CD4-positive, alpha-beta T cell treated with Interleukin-15 for 1 hour (primary cell): ENCODE measurements at regions not wholly inside any gene's neighbourhood (a gene's known extent, or its start where the extent isn't known, plus 50 kb on each side); places are given as distances from the start of the nearest gene placed in this dataset.
"Not testable (repeated sequence)": the region's sequence is repeated elsewhere in the genome, so short reads cannot be mapped to it uniquely, and the experiment has no call there.

Source experiments
- DNase-seq: peaks from one replicate; pipeline ENCODE4 v3.0.0-alpha.2; 2020

DNA sequence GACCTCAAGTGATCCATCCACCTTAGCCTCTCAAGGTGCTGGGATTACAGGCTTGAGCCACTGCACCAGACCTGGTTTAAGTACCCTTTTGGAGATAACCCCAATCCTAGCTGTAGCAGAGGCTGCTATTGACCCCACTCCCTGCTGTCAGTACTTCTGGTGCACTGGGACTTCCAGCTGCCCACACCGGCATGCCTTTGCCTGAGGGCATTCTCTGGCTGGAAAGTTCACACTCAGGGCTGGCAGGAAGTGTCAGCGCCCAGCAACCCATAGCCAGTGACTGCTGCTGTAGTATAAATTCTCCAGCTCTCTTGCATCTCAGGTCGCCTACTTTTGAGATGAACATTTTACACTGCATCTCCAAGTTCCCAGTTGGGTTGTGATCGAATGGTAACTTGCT lies 75.3 kb downstream of the UTRN start:
- DNase-seq = no peak

DNA sequence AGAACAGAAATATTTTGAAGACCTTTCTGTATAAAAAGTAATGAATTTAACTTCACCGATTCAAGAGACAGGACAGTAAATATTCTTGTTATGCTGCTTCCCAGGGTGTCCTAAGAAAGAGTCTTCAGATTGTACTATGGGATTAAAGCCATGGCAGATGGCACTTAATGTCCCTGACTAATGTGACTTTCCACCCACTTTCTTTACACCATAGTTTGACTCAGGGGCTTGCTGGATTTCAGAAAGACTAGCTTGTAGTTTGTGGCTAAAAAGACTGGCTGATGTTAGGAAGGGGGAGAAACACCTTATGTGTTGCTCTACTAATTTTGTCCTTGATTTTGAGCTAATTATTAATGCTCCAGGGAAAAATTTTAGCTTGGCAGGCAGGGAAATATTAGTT lies 75.9 kb downstream of the UTRN start:
- no peak for DNase-seq

DNA sequence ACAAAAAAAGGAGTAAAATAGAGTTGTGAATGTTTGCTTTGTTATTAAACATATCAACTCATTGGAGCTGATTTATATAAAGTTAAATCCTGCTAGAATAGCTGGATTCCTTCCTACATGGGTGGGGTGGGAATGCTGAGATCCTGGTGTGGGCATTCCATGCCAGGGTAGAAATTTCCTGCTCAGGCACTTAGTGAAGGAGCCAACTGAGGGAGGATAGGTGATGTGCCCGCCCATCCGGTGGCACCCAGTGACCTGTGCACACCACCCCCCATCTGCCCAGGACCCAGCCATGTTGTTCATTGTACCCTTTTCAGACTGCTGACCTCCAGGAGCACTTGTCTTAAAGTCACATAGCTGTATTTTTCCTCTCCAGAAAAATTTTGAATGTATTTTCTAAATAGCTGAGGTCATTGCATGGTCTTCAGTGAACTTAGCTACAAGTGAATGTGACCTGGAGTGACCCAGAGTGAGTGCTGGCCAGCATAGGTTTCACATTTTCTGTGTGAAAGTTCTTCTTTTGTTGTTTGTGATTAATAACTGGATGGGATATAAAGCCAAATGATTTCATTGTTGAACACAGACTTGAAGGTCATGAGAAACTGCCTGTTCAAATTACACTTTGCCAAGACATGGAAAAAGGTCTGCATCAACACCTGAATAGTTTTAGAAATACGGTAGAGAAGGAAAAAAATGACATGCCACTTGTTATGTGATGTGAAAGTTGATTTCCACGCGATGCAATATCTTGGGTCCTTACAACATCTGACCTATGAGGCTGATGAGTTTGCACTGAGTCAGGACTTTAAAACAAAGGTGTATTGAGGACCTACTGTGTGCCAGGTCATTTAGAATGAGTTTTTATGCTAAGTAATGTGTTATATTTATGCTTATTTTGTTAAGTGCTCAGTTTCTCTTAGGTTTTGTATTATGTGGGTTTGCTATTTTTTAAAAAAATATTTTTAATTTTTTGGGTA lies 77.2 kb downstream of the UTRN start:
- no peak for DNase-seq

DNA sequence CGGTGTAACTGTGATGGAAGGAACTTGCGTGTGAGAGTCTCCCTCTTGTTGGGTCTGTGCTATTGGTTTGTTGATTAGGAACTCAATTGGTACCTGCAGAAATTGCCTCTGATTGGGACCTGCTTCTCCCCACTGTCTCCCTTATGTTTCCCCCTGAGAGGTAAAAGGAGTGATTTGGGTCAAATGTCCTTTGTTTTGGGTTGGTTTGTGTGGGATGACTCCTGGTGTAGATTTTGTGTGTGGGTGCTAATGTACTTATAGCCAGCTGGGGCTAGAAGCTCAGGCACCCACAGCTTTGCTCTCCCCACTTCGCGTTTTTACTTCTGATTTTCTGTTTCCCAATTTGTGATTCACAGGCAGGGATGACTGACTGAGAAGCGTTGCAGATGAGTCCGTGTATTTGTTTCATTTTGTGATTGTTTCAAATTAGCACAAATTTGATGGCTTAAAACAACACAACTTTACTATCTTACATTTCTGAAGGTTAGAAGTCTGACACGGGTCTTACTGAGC lies 79.1 kb downstream of the UTRN start:
- no peak for DNase-seq

DNA sequence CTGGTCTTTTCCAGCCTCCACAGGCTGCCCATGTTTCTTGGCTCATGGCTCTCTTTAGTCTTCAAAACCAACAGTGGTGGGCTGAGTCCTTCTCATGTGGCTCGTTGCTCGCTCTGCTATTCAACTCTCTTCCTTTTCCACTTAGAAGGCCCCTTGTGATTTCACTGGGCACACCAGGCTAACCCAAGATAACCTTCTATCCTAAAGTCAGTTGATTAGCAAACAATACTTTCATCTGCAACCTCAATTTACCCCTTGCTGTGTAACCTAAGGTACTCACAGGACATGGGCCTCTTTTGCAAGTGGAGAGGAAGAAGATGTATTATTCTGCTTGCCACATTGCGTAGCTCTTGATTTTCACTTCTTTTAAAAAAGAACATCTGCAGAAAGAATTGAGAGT lies 79.6 kb downstream of the UTRN start:
- no peak for DNase-seq

DNA sequence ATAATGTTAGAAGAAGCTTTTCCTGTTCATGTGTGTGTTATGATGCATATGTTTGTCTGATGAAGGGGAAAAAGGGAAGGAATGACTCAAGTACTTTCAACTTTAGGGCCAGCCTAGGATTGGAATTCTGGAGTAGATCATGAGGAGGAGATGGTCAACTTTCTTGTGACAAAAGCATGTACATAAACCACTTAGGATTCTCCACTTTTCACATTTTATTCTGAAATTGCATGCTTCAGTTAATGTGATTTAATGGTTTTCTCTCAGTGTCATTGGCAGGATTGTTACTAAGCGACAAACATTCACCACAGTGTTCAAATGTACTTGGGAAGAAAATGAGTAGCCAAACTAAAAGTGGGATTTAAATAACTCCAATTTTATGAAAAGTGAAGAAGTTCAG lies 80.1 kb downstream of the UTRN start:
- no peak for DNase-seq

DNA sequence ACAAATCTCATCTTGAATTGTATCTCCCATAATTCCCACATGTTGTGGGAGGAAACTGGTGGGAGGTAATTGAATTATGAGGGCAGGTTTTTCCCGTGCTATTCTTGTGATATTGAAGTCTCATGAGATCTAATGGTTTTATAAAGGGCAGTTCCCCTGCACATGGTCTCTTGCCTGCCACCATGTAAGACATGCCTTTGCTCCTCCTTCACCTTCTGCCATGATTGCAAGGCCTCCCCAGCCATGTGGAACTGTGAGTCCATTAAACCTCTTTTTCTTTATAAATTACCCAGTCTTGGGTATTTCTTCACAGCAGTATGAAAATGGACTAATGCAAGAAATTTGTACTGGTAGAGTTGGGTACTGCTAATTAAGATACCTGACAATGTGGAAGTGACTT lies 84.6 kb downstream of the UTRN start:
- not testable (repeated sequence) for DNase-seq

DNA sequence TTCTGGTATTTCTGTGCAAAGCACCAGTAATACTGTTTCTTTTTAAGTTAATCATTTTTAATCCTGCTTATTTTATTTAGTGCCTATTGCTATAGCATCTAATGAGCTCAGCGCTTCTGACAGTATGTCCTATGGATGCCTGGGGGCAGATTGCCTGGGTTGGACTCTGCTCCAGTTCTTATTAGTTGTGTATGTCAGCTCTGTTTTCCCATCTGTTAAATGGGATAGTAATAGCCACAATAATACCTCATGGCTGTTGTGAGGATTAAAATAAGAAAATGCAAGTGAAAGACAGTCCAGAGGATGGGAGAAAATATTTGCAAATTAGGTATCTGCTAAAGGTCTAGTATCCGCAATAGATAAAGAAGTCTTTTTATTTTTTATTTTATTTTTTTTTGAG lies 87.0 kb downstream of the UTRN start:
- no peak for DNase-seq

DNA sequence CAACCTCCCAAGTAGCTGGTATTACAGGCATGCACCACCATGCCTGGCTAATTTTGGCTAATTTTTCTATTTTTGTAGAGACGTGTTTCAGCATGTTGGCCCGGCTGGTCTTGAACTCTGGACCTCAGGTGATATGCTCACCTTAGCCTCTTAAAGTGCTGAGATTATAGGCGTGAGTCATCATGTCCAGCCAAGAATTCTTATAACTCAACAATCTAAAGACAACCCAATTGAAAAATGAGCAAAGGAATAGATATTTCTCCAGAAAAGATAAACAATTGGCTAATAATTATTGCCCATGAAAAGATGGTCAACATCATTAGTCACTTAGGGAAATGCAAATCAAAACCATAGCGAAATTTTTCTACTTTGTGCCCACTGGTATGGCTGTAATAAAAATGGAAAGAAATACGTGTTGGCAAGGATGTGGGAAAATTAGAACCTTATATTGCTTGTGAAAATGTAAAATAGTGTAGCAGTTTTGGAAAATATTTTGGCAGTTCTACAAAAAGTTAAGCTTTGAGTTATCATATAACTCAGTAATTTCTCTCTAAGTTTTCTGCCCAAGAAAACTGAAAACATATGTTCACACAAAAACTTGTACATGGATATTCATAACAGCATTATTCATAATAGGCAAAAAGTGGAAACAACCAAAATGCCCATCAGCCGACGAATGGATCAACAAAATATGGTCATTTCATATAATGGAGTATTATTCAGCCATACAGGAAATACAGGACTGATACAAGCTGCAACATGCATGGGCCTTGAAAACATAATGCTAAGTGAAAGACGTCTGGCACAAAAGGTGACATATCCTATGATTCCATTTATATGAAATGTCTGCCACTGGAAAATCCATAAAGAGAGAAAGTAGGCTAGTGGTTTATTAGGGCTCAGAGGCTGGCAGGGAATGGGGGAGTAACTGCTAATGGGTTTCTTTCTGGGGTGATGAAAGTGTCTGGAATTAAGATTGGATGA lies 87.8 kb downstream of the UTRN start:
- no peak for DNase-seq

DNA sequence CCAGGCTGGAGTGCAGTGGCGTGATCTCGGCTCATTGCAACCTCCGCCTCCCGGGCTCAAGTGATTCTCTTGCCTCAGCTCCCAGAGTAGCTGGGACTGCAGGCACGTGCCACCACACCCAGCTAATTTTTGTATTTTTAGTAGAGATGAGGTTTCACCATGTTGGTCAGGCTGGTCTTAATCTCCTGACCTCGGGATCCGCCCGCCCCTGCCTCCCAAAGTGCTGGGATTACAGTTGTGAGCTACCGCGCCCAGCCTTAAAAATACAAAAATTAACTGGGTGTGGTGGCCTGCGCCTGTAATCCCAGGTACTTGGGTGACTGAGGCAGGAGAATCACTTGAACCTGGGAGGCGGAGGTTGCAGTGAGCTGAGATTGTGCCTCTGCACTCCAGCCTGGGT lies 89.4 kb downstream of the UTRN start:
- DNase-seq = not testable (repeated sequence)

DNA sequence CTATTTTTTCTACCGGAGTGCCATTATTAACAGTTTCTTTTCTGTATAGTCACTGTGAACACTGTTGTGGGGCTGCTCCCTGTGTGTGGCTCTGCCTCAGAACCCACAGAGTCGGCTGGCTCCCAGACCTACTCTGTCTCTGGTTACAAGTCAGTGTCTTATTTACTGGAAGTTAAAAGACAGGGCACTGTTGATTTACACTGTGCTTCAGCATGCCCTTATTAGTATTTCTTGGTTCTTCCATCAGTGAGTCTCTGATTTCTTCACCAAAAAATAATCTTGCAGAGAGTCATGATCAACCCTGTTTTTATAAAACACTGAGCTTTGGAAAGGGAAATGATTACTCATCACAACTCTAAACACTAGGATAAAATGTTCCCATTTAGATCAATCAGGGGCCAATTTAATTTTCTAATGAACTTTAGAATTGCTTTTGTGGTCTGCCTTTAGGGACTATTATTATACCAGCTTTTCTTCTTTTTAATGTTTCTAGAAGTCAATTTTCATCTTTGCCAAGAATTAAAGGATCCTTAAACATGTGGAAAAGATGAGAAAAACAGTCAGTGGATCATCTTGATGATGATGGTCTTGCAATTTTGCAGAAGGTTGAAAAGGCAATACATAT lies 92.6 kb downstream of the UTRN start:
- no peak for DNase-seq

DNA sequence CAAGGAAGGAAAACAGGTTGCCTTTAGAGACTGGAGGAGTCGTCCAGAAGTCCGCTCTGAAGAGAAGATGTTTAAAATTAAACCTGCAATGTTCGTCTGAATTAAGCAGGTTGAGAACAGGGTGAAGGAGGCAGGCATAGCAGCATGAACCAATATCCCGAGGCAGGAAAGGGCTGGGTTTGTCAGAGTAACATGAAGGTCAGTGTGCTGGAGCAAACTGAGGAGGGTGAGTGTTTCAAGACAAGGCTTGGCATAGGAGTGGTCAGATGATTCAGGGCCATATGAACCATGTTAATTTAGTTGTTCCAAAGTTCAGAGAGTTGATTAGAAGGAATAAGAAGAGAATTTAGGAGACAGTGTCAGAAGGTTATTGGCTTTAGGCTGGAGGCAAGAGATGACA lies 93.3 kb downstream of the UTRN start:
- DNase-seq = no peak

DNA sequence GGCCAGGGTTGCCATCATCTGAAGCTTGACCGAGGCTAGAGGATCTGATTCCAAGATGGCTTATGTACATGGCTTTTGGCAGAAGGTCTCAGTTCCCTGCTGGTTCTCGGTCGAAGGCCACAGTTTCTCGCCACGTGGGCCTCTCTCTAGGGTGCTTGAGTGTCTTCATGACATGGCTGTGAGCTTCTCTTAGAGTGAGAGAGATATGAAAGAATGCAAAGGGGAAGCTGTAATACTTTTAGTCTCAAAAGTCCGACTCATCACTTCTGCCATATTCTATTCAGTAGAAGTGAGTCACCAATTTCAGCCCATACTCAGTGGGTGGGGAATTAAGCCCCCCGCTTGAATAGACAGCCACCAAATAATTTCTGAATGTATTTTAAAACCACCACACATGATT lies 94.2 kb downstream of the UTRN start:
- DNase-seq = no peak

DNA sequence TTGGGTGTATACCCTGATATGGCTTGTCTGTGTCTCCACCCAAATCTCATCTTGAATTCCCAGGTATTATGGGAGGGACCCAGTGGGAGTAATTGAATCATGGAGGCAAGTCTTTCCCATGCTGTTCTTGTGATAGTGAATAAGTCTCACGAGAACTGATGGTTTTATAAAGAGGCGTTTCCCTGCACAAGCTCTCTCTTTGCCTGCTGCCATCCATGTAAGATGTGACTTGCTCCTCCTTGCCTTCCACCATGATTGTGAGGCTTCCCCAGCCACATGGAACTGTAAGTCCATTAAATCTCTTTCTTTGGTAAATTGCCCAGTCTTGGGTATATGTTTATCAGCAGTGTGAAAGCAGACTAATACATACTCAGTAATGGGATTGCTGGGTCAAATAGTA lies 96.4 kb downstream of the UTRN start:
- DNase-seq = not testable (repeated sequence)

DNA sequence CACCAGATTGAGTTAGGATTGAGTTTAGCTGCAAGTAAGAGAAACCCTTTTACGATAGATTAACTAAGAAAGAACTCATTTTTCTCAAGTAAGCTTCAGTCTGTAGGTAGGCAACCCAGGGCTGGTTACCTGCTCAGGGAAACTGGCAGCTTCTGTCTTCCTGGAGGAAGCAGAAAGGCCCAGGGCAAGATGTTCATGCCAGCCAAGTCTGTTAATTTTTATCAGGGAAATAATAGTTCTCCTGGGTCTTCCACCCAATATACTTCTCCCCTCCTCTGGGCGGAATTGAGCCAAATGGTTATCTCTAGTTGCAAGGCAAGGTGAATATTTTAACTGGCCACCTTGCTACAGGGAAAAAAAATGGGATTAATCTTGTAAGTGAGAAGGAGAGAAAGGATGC lies 98.2 kb downstream of the UTRN start:
- DNase-seq = no peak

DNA sequence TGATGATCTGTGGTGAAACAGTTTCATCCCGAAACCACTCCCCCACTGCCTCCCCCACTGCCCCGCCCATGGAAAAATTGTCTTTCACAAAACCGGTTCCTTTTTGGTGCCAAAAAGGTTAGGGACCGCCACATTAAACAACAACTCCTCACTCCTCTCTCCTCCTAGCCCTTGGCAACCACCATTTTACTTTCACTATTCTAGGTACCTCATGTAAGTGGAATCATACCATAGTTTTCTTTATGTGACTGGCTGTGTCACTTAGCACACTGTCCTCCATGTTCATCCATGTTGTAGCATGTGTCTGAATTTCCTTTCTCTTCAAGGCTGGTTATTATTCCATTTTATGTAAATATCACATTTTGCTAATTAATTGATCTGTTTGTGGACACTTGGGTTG lies 99.3 kb downstream of the UTRN start:
- no peak for DNase-seq

DNA sequence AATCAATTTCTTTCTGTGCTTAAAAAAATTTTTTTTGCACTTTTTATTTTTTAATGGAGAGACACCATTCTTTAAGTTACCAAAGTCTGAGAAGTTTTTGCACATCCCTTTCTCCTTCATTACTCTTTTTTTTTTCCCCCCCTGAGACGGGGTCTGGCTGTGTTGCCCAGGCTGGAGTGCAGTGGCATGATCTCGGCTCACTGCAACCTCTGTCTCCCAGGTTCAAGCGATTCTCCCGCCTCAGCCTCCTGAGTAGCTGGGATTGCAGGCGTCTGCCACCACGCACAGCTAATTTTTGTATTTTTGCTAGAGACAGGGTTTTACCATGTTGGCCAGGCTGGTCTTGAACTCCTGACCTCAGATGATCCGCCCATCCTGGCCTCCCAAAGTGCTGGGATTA lies 104.3 kb downstream of the UTRN start:
- not testable (repeated sequence) for DNase-seq

DNA sequence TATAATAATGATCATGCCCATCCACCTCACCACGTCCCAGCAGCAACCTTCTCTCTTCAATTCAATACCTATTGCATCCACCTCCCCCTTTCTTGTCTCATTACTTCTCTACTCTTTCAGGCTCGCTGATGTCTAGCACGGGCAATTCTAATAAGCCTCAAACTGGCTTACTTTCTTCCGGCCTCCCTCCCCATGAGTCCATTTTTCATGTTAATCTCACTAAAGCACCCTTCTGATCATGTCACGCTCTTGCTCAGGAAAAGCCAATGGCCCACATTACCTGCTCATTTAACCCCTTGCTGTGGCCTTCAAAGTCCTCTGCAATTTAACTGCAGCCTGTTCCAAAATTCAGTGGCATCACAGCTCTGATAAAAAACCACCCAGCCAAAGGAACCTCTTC lies 105.1 kb downstream of the UTRN start:
- no peak for DNase-seq

DNA sequence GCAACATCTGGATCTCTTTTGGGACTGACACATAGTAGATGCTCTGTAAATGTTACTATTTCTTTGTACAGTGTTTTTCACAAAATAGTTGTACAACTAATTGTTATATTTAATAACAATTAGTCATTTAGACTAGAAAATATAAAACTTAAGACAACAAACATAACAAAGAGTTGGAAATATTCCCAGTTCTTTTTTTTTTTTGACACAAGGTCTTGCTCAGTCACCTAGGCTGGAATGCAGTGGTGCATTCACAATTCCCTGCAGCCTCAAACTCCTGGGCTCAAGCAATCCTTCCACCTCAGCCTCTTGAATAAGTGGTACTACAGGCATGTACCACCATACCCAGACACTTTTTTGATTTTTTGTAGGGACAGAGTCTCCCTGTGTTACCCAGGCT lies 105.8 kb downstream of the UTRN start:
- no peak for DNase-seq

DNA sequence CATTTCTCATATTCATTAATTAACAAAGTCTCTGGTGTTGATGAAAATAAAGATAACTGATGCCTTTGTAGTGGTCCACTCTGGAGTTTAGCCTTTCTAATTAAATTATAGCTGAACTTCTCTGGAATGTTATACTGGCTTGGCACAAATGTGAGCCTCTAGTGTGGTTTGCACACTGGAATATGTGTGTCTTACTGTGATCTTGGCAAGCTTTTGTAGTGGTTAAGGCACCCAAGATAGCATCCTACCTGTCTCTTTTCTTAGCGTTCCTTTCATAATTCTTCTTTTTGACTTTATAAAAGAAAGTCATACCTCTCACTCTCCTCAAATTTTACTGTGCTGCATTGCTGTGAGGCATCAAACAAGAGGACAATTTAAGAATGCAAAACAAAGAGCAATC lies 107.4 kb downstream of the UTRN start:
- DNase-seq = no peak

DNA sequence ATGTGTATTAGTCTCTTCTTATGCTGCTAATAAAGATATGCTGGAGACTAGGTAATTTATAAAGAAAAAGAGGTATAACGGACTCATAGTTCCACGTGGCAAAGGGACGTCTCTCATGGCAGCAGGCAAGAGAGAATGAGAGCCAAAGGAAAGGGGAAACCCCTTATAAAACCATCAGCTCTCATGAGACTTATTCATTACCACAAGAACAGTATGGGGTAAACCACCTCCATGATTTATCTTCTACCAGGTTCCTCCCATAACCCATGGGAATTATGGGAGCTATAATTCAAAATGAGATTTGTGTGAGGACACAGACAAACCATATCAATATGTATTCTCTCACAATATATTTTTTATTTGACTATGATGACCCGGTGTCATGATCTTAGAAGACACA lies 109.1 kb downstream of the UTRN start:
- no peak for DNase-seq

DNA sequence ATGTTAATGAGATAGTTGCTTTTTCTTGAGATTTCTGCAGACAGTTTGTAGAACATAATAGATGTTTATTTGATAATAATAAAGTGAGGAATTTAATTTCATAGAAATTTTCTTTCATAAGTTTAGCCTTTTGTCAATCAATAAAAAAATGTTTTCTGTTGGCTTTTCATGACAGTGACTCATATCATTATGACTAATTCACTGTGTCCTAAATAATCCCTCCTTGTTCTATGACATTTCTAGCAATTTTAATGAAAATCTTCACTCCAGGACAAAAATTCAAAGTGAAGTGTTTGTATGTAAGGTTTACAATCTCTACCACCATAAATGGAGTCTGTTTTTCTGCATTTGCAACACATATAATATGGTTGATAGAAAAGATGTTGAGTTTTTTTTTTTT lies 109.9 kb downstream of the UTRN start:
- no peak for DNase-seq

DNA sequence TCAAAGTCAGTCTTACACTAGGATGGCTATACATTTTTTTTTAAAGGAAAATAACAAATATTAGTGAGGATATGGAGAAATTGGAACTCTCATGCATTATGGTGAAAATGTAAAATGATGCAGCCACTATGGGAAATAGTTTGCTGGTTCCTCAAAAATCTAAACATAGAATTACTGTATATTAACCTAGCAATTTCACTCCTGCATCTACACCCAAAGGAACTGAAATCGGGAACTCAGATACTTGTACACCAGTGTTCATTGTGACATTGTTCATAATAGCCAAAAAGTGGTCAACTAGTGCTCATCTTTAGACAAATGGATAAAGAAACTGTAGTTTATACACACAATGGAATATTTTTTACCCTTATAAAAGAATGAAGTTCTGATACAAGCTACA lies 110.7 kb downstream of the UTRN start:
- no peak for DNase-seq
